ENCODE measurements at regions not wholly inside any gene's neighbourhood (a gene's known extent, or its start where the extent isn't known, plus 50 kb on each side); places are given as distances from the start of the nearest gene placed in this dataset.

GRCh38 chr14:85420278-85420677, 109.7 kb upstream of the FLRT2 start:
- H3K4me3 ChIP-seq (ENCODE audit: low read length) = no peak overlapping the region
- no peaks in the 10 kb centered on the region for H3K36me3 ChIP-seq (ENCODE audit: control insufficient read depth, insufficient read depth, low read length)
- H3K4me1 ChIP-seq (ENCODE audit: control insufficient read depth, insufficient read depth, low read length) = no peaks in the 10 kb centered on the region
- no peak overlapping the region for H3K9ac ChIP-seq (ENCODE audit: low read length)
- H3K27ac ChIP-seq (ENCODE audit: low read depth, low read length) = no peak overlapping the region
- no peaks in the 10 kb centered on the region for H3K27me3 ChIP-seq (ENCODE audit: control insufficient read depth, insufficient read depth, low read length)

GRCh38 chr14:85420707-85421106, 109.2 kb upstream of the FLRT2 start:
- H3K9ac ChIP-seq (ENCODE audit: low read length) = no peak overlapping the region
- H3K36me3 ChIP-seq (ENCODE audit: control insufficient read depth, insufficient read depth, low read length) = no peaks in the 10 kb centered on the region
- no peaks in the 10 kb centered on the region for H3K27me3 ChIP-seq (ENCODE audit: control insufficient read depth, insufficient read depth, low read length)
- H3K4me1 ChIP-seq (ENCODE audit: control insufficient read depth, insufficient read depth, low read length) = no peaks in the 10 kb centered on the region
- H3K27ac ChIP-seq (ENCODE audit: low read depth, low read length) = no peak overlapping the region
- no peak overlapping the region for H3K4me3 ChIP-seq (ENCODE audit: low read length)

- Histone ChIP-seq H3K9ac (ENCODE audit: low read length) (no peak overlapping the region), H3K27ac (ENCODE audit: low read depth, low read length) (no peak overlapping the region), H3K27me3 (ENCODE audit: control insufficient read depth, insufficient read depth, low read length) (no peaks in the 10 kb centered on the region), H3K36me3 (ENCODE audit: control insufficient read depth, insufficient read depth, low read length) (no peaks in the 10 kb centered on the region), H3K4me3 (ENCODE audit: low read length) (no peak overlapping the region), H3K4me1 (ENCODE audit: control insufficient read depth, insufficient read depth, low read length) (no peaks in the 10 kb centered on the region)
Observed at GRCh38 chr14:85421186-85421877, 108.6 kb upstream of the FLRT2 start.

- no peak overlapping the region for H3K4me3 ChIP-seq (ENCODE audit: low read length)
- H3K9ac ChIP-seq (ENCODE audit: low read length) = no peak overlapping the region
- H3K27me3 ChIP-seq (ENCODE audit: control insufficient read depth, insufficient read depth, low read length) = no peaks in the 10 kb centered on the region
- H3K27ac ChIP-seq (ENCODE audit: low read depth, low read length) = no peak overlapping the region
- H3K4me1 ChIP-seq (ENCODE audit: control insufficient read depth, insufficient read depth, low read length) = no peaks in the 10 kb centered on the region
- no peaks in the 10 kb centered on the region for H3K36me3 ChIP-seq (ENCODE audit: control insufficient read depth, insufficient read depth, low read length)
Observed at GRCh38 chr14:85423889-85424288, 106.1 kb upstream of the FLRT2 start.

GRCh38 chr14:85425507-85425906, 104.4 kb upstream of the FLRT2 start:
- Histone ChIP-seq H3K4me1 (ENCODE audit: control insufficient read depth, insufficient read depth, low read length) (no peaks in the 10 kb centered on the region), H3K4me3 (ENCODE audit: low read length) (no peak overlapping the region), H3K36me3 (ENCODE audit: control insufficient read depth, insufficient read depth, low read length) (no peaks in the 10 kb centered on the region)

GRCh38 chr14:85426068-85426935, 103.6 kb upstream of the FLRT2 start:
- H3K9ac ChIP-seq (ENCODE audit: low read length) = no peak overlapping the region
- H3K4me1 ChIP-seq (ENCODE audit: control insufficient read depth, insufficient read depth, low read length) = no peaks in the 10 kb centered on the region
- no peak overlapping the region for H3K4me3 ChIP-seq (ENCODE audit: low read length)
- no peak overlapping the region for H3K27ac ChIP-seq (ENCODE audit: low read depth, low read length)
- no peaks in the 10 kb centered on the region for H3K27me3 ChIP-seq (ENCODE audit: control insufficient read depth, insufficient read depth, low read length)
- no peaks in the 10 kb centered on the region for H3K36me3 ChIP-seq (ENCODE audit: control insufficient read depth, insufficient read depth, low read length)

More at GRCh38 chr14:85425507-85425906, 104.4 kb upstream of the FLRT2 start:
- H3K27ac ChIP-seq (ENCODE audit: low read depth, low read length) = no peak overlapping the region
- H3K9ac ChIP-seq (ENCODE audit: low read length) = no peak overlapping the region
- H3K27me3 ChIP-seq (ENCODE audit: control insufficient read depth, insufficient read depth, low read length) = no peaks in the 10 kb centered on the region

GRCh38 chr14:85428926-85429325, 101.0 kb upstream of the FLRT2 start:
- Histone ChIP-seq H3K27me3 (ENCODE audit: control insufficient read depth, insufficient read depth, low read length) (no peaks in the 10 kb centered on the region), H3K4me1 (ENCODE audit: control insufficient read depth, insufficient read depth, low read length) (no peaks in the 10 kb centered on the region), H3K27ac (ENCODE audit: low read depth, low read length) (no peak overlapping the region), H3K36me3 (ENCODE audit: control insufficient read depth, insufficient read depth, low read length) (no peaks in the 10 kb centered on the region), H3K4me3 (ENCODE audit: low read length) (no peak overlapping the region), H3K9ac (ENCODE audit: low read length) (no peak overlapping the region)

GRCh38 chr14:85437148-85437547, 92.8 kb upstream of the FLRT2 start:
- Histone ChIP-seq H3K36me3 (ENCODE audit: control insufficient read depth, insufficient read depth, low read length) (no peaks in the 10 kb centered on the region), H3K4me3 (ENCODE audit: low read length) (no peak overlapping the region), H3K9ac (ENCODE audit: low read length) (no peak overlapping the region), H3K4me1 (ENCODE audit: control insufficient read depth, insufficient read depth, low read length) (peaks cover 2% of the 10 kb centered on the region), H3K27ac (ENCODE audit: low read depth, low read length) (no peak overlapping the region), H3K27me3 (ENCODE audit: control insufficient read depth, insufficient read depth, low read length) (no peaks in the 10 kb centered on the region)

- Histone ChIP-seq H3K4me1 (ENCODE audit: control insufficient read depth, insufficient read depth, low read length) (peaks cover 2% of the 10 kb centered on the region), H3K36me3 (ENCODE audit: control insufficient read depth, insufficient read depth, low read length) (no peaks in the 10 kb centered on the region), H3K27ac (ENCODE audit: low read depth, low read length) (no peak overlapping the region), H3K9ac (ENCODE audit: low read length) (no peak overlapping the region), H3K27me3 (ENCODE audit: control insufficient read depth, insufficient read depth, low read length) (no peaks in the 10 kb centered on the region), H3K4me3 (ENCODE audit: low read length) (no peak overlapping the region)
Observed at GRCh38 chr14:85438001-85438400, 91.9 kb upstream of the FLRT2 start.

- no peak overlapping the region for H3K4me3 ChIP-seq (ENCODE audit: low read length)
- H3K4me1 ChIP-seq (ENCODE audit: control insufficient read depth, insufficient read depth, low read length) = peaks cover 2% of the 10 kb centered on the region
- no peak overlapping the region for H3K9ac ChIP-seq (ENCODE audit: low read length)
- no peaks in the 10 kb centered on the region for H3K36me3 ChIP-seq (ENCODE audit: control insufficient read depth, insufficient read depth, low read length)
- H3K27ac ChIP-seq (ENCODE audit: low read depth, low read length) = no peak overlapping the region
- H3K27me3 ChIP-seq (ENCODE audit: control insufficient read depth, insufficient read depth, low read length) = no peaks in the 10 kb centered on the region
Observed at GRCh38 chr14:85438481-85438942, 91.4 kb upstream of the FLRT2 start.

- peaks cover 2% of the 10 kb centered on the region for H3K4me1 ChIP-seq (ENCODE audit: control insufficient read depth, insufficient read depth, low read length)
- H3K27me3 ChIP-seq (ENCODE audit: control insufficient read depth, insufficient read depth, low read length) = no peaks in the 10 kb centered on the region
- H3K27ac ChIP-seq (ENCODE audit: low read depth, low read length) = no peak overlapping the region
- H3K4me3 ChIP-seq (ENCODE audit: low read length) = no peak overlapping the region
- no peaks in the 10 kb centered on the region for H3K36me3 ChIP-seq (ENCODE audit: control insufficient read depth, insufficient read depth, low read length)
- no peak overlapping the region for H3K9ac ChIP-seq (ENCODE audit: low read length)
Observed at GRCh38 chr14:85439696-85440328, 90.1 kb upstream of the FLRT2 start.

- no peak overlapping the region for H3K27ac ChIP-seq (ENCODE audit: low read depth, low read length)
Observed at GRCh38 chr14:85441909-85442643, 87.9 kb upstream of the FLRT2 start.

More at GRCh38 chr14:85441909-85442643, 87.9 kb upstream of the FLRT2 start:
- Histone ChIP-seq H3K4me1 (ENCODE audit: control insufficient read depth, insufficient read depth, low read length) (peaks cover 2% of the 10 kb centered on the region), H3K4me3 (ENCODE audit: low read length) (no peak overlapping the region), H3K27me3 (ENCODE audit: control insufficient read depth, insufficient read depth, low read length) (no peaks in the 10 kb centered on the region), H3K9ac (ENCODE audit: low read length) (no peak overlapping the region), H3K36me3 (ENCODE audit: control insufficient read depth, insufficient read depth, low read length) (no peaks in the 10 kb centered on the region)

Data from rectal smooth muscle tissue (tissue), 1 donor.